ENCODE measurements at regions not wholly inside any gene's neighbourhood (a gene's known extent, or its start where the extent isn't known, plus 50 kb on each side); places are given as distances from the start of the nearest gene placed in this dataset.
"Not testable (repeated sequence)": the region's sequence is repeated elsewhere in the genome, so short reads cannot be mapped to it uniquely, and the experiment has no call there.

DNA sequence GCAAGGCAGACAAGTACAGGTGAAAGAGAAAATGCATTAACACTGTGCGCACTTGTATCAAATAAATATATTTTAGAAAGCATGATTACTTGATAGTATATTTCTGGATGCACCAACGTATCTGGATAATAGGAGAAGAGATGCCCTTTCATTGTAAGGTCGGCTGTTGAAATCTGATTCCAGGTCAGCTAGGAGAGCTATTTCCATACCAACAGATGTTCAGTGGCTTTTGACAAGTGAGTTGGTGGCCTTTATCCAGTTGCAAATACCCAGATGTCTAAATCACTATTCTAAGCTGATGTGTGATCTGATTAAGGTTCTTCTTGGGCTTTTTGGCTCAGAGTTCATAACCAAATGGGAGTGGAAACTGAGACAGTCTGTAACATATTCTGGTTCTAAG lies 128.2 kb upstream of the TBCA start:
- H3K27ac Mint-ChIP-seq, result no peak overlapping the region
- ATAC-seq (no peak), DNase-seq (no peak)
- no peak overlapping the region for H3K4me3 Mint-ChIP-seq
- H3K9me3 Mint-ChIP-seq, result no peaks in the 10 kb centered on the region
- intact Hi-C loops (cut with micrococcal nuclease), result no loop called here
- TF ChIP-seq, protein P1, sequence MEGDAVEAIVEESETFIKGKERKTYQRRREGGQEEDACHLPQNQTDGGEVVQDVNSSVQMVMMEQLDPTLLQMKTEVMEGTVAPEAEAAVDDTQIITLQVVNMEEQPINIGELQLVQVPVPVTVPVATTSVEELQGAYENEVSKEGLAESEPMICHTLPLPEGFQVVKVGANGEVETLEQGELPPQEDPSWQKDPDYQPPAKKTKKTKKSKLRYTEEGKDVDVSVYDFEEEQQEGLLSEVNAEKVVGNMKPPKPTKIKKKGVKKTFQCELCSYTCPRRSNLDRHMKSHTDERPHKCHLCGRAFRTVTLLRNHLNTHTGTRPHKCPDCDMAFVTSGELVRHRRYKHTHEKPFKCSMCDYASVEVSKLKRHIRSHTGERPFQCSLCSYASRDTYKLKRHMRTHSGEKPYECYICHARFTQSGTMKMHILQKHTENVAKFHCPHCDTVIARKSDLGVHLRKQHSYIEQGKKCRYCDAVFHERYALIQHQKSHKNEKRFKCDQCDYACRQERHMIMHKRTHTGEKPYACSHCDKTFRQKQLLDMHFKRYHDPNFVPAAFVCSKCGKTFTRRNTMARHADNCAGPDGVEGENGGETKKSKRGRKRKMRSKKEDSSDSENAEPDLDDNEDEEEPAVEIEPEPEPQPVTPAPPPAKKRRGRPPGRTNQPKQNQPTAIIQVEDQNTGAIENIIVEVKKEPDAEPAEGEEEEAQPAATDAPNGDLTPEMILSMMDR (IDR thresholded peaks at IDR 0.05), result no peak
- ChIA-PET CTCF (no interaction called here), POLR2A (no interaction called here)
- peaks cover 7% of the 10 kb centered on the region for H3K27me3 Mint-ChIP-seq
- no peaks in the 10 kb centered on the region for H3K36me3 Mint-ChIP-seq (ENCODE audit: low read depth)
- H3K4me1 Mint-ChIP-seq (ENCODE audit: low read depth), result no peaks in the 10 kb centered on the region

GRCh38 chr5:77900691-77901090 lies 124.6 kb upstream of the TBCA start:
- Mint-ChIP-seq H3K4me3 (no peak overlapping the region), H3K36me3 (ENCODE audit: low read depth) (no peaks in the 10 kb centered on the region), H3K9me3 (no peaks in the 10 kb centered on the region), H3K27me3 (peaks cover 8% of the 10 kb centered on the region), H3K27ac (no peak overlapping the region), H3K4me1 (ENCODE audit: low read depth) (no peaks in the 10 kb centered on the region)
- DNase-seq, result no peak
- ATAC-seq, result no peak
- intact Hi-C loops (cut with micrococcal nuclease), result no loop called here
- ChIA-PET CTCF (no interaction called here), POLR2A (no interaction called here)
- TF ChIP-seq, protein P1 (IDR thresholded peaks at IDR 0.05), result no peak

DNA sequence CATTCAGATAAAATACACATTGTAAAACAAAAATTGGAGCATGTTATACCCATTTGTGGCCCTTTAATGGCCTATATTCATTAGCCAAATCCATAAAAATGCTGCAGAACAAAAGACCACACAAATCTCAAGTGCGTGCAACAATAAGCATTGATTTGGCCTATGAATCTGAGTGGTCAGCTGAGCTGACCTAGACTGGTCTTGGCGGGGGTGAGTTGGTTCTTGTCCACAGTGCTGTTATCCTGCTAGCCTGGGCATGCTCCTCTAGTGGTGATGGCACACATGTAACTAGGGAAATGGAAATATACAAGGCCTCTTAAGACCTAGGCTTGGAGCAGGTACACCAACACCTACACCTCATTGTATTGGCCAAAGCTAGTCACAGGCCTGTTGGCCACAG lies 122.2 kb upstream of the TBCA start:
- no peaks in the 10 kb centered on the region for H3K36me3 Mint-ChIP-seq (ENCODE audit: low read depth)
- CTCF ChIA-PET, result no interaction called here
- no peak overlapping the region for H3K4me3 Mint-ChIP-seq
- H3K4me1 Mint-ChIP-seq (ENCODE audit: low read depth), result no peaks in the 10 kb centered on the region
- no peaks in the 10 kb centered on the region for H3K9me3 Mint-ChIP-seq
- DNase-seq, result no peak
- ATAC-seq, result no peak
- intact Hi-C loops (cut with micrococcal nuclease), result no loop called here
- POLR2A ChIA-PET, result no interaction called here
- peaks cover 4% of the 10 kb centered on the region for H3K27me3 Mint-ChIP-seq
- H3K27ac Mint-ChIP-seq, result no peak overlapping the region
- TF ChIP-seq, protein P1 (IDR thresholded peaks at IDR 0.05), result no peak

- intact Hi-C loops (cut with micrococcal nuclease), result no loop called here
- no peak for ATAC-seq
- no peaks in the 10 kb centered on the region for H3K36me3 Mint-ChIP-seq (ENCODE audit: low read depth)
- ChIA-PET CTCF (no interaction called here), POLR2A (no interaction called here)
- no peaks in the 10 kb centered on the region for H3K4me1 Mint-ChIP-seq (ENCODE audit: low read depth)
- H3K27ac Mint-ChIP-seq, result no peak overlapping the region
- peaks cover 2% of the 10 kb centered on the region for H3K27me3 Mint-ChIP-seq
- no peak overlapping the region for H3K4me3 Mint-ChIP-seq
- no peaks in the 10 kb centered on the region for H3K9me3 Mint-ChIP-seq
- TF ChIP-seq, protein P1 (IDR thresholded peaks at IDR 0.05), result no peak
- no peak for DNase-seq
These were observed 120.2 kb upstream of the TBCA start for GRCh38 chr5:77896338-77896737.

DNA sequence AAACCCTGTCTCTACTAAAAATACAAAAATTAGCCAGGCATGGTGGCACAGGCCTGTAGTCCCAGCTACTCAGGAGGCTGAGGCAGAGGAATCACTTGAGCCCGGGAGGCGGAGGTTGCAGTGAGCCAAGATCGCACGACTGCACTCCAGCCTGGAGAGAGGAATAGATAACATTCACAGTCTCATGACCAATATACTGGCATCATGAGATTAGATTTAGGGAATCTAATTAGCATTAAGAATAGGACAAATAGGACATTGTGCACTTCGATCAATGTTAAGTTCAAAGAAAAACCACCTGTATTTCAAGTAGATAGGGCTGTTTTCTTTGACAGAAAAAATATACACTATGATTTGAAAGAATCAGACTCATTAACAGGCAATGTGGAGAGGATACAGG lies 118.0 kb upstream of the TBCA start:
- POLR2A ChIA-PET; CTCF ChIA-PET; H3K4me3 Mint-ChIP-seq; H3K27me3 Mint-ChIP-seq; DNase-seq; H3K9me3 Mint-ChIP-seq; H3K27ac Mint-ChIP-seq; ATAC-seq; H3K4me1 Mint-ChIP-seq (ENCODE audit: low read depth); H3K36me3 Mint-ChIP-seq (ENCODE audit: low read depth); intact Hi-C loops (cut with micrococcal nuclease): not testable (repeated sequence)

- Mint-ChIP-seq H3K9me3 (no peaks in the 10 kb centered on the region), H3K36me3 (ENCODE audit: low read depth) (no peaks in the 10 kb centered on the region), H3K27me3 (no peaks in the 10 kb centered on the region), H3K4me1 (ENCODE audit: low read depth) (no peaks in the 10 kb centered on the region), H3K4me3 (no peak overlapping the region), H3K27ac (no peak overlapping the region)
- TF ChIP-seq, protein P1 (IDR thresholded peaks at IDR 0.05), result no peak
- ATAC-seq (no peak), DNase-seq (no peak)
- intact Hi-C loops (cut with micrococcal nuclease), result no loop called here
- ChIA-PET CTCF (no interaction called here), POLR2A (no interaction called here)
These were observed 117.2 kb upstream of the TBCA start for GRCh38 chr5:77893225-77893860.

Data from activated CD8-positive, alpha-beta T cell treated with anti-CD3 and anti-CD28 coated beads for 36 hours (primary cell).